CD14-positive monocyte (primary cell): ENCODE measurements at regions not wholly inside any gene's neighbourhood (a gene's known extent, or its start where the extent isn't known, plus 50 kb on each side); places are given as distances from the start of the nearest gene placed in this dataset.

Source experiments
- DNase-seq, 3 donors: peaks; one replicate each; pipeline ENCODE4 v3.0.0-alpha.2; 2011 to 2022
- H2AFZ ChIP-seq: 2 replicates; pipeline ENCODE4 v1.6.0; 2012; ENCODE audit warnings: mild to moderate bottlenecking, low read depth, low read length, inconsistent platforms; ENCODE audit not compliant: insufficient read depth, poor library complexity, severe bottlenecking
- H3K27ac ChIP-seq, 2 donors: 1 replicate in 1 of 2; 2 replicates in 1 of 2; pipeline ENCODE4 v1.5.1; 2012 to 2013; ENCODE audit warnings: low read length in 2 of 2, control low read depth in 1 of 2, inconsistent platforms in 1 of 2, low read depth in 1 of 2, mild to moderate bottlenecking in 1 of 2
- H3K27me3 ChIP-seq, 2 donors: one replicate each; pipeline versions ENCODE4 v1.6.0 to v1.6.1; 2011 to 2013; ENCODE audit warnings: low read length in 2 of 2; ENCODE audit not compliant: control insufficient read depth in 2 of 2, insufficient read depth in 2 of 2
- H3K36me3 ChIP-seq, 2 donors: replicated peaks in 1 of 2; 1 replicate in 1 of 2; 2 replicates in 1 of 2; pipeline versions ENCODE4 v1.5.1 to v1.6.1; 2012 to 2013; ENCODE audit warnings: low read length in 2 of 2, control low read depth in 1 of 2, inconsistent platforms in 1 of 2, mild to moderate bottlenecking in 1 of 2; ENCODE audit not compliant: insufficient read depth in 2 of 2, control insufficient read depth in 1 of 2
- H3K4me1 ChIP-seq, 2 donors: 1 replicate in 1 of 2; 2 replicates in 1 of 2; pipeline versions ENCODE4 v1.5.1 to v1.6.1; 2012 to 2013; ENCODE audit warnings: low read length in 2 of 2, control low read depth in 1 of 2, inconsistent platforms in 1 of 2, mild to moderate bottlenecking in 1 of 2, moderate library complexity in 1 of 2; ENCODE audit not compliant: insufficient read depth in 2 of 2, control insufficient read depth in 1 of 2
- H3K4me2 ChIP-seq: replicated peaks from 2 replicates; pipeline ENCODE3; 2012; ENCODE audit warnings: low read length, moderate library complexity, mild to moderate bottlenecking; ENCODE audit not compliant: poor library complexity, severe bottlenecking; ENCODE audit errors: extremely low read depth
- H3K4me3 ChIP-seq, 3 experiments: fragments of 200-600 bp in 1 of 3; sonication (generic) in 1 of 3; replicated peaks in 1 of 3; 1 replicate in 2 of 3; 2 replicates in 1 of 3; pipeline ENCODE4 v1.5.1; 2011 to 2013; ENCODE audit warnings: low read length in 3 of 3, mild to moderate bottlenecking in 3 of 3, control low read depth in 2 of 3, low read depth in 2 of 3, inconsistent platforms in 1 of 3, moderate library complexity in 1 of 3
- H3K79me2 ChIP-seq: 2 replicates; pipeline ENCODE4 v1.6.0; 2012; ENCODE audit warnings: mild to moderate bottlenecking, control low read depth, inconsistent platforms, low read length, moderate library complexity; ENCODE audit not compliant: insufficient read depth
- H3K9ac ChIP-seq: 2 replicates; pipeline ENCODE4 v1.6.0; 2017; ENCODE audit warnings: low read length, mild to moderate bottlenecking; ENCODE audit not compliant: insufficient read depth, poor library complexity, severe bottlenecking
- H3K9me3 ChIP-seq, 2 donors: replicated peaks in 1 of 2; 1 replicate in 1 of 2; 2 replicates in 1 of 2; pipeline versions ENCODE4 v1.5.1 to v1.6.1; 2012 to 2013; ENCODE audit warnings: low read length in 2 of 2, control low read depth in 1 of 2; ENCODE audit not compliant: control insufficient read depth in 1 of 2, insufficient read depth in 1 of 2
- H4K20me1 ChIP-seq: 2 replicates; pipeline ENCODE4 v1.6.0; 2012; ENCODE audit warnings: mild to moderate bottlenecking, low read length, control low read depth, moderate library complexity; ENCODE audit not compliant: insufficient read depth
- H3K27ac Mint-ChIP-seq, 7 donors: one replicate each; pipeline ENCODE4 v1.8.0; 2020; ENCODE audit warnings: mild to moderate bottlenecking in 7 of 7, mixed read lengths in 7 of 7, moderate library complexity in 6 of 7, inconsistent platforms in 2 of 7
- H3K27me3 Mint-ChIP-seq, 3 donors: one replicate each; pipeline ENCODE4 v1.8.0; 2021 to 2022; ENCODE audit warnings: low read depth in 3 of 3, mild to moderate bottlenecking in 3 of 3, mixed read lengths in 3 of 3, moderate library complexity in 3 of 3, inconsistent platforms in 1 of 3
- H3K36me3 Mint-ChIP-seq, 2 donors: one replicate each; pipeline ENCODE4 v1.8.0; 2020; ENCODE audit warnings: mixed read lengths in 2 of 2, inconsistent platforms in 1 of 2, mild to moderate bottlenecking in 1 of 2
- H3K4me1 Mint-ChIP-seq: one replicate; pipeline ENCODE4 v1.8.0; 2020; ENCODE audit warnings: mild to moderate bottlenecking, mixed read lengths
- H3K4me3 Mint-ChIP-seq, 2 donors: one replicate each; pipeline ENCODE4 v1.8.0; 2020; ENCODE audit warnings: mild to moderate bottlenecking in 2 of 2, mixed read lengths in 2 of 2, moderate library complexity in 1 of 2
- H3K9me3 Mint-ChIP-seq, 7 donors: one replicate each; pipeline ENCODE4 v1.8.0; 2020 to 2022; ENCODE audit warnings: mixed read lengths in 7 of 7, mild to moderate bottlenecking in 6 of 7, moderate library complexity in 6 of 7, inconsistent platforms in 2 of 7
- WGBS: methylation state at CpG from one replicate; pipeline ENCODE4 v1.1.5; 2013; ENCODE audit warnings: missing lambda C conversion rate; ENCODE audit not compliant: insufficient coverage; 5-methylcytosine and 5-hydroxymethylcytosine counted together
- intact Hi-C, 2 donors: fragments of 100-400 bp; cut with micrococcal nuclease; formaldehyde crosslinking; loops; one replicate each; pipeline versions ENCODE4 v1.15.0 to v1.15.1; 2023
- TF ChIP-seq, protein P1 (sequence below): fragments of 200-600 bp; IDR thresholded peaks from one replicate; pipeline ENCODE4 v1.8.0; 2022; ENCODE audit warnings: antibody characterized with exemption, mild to moderate bottlenecking

DNA sequence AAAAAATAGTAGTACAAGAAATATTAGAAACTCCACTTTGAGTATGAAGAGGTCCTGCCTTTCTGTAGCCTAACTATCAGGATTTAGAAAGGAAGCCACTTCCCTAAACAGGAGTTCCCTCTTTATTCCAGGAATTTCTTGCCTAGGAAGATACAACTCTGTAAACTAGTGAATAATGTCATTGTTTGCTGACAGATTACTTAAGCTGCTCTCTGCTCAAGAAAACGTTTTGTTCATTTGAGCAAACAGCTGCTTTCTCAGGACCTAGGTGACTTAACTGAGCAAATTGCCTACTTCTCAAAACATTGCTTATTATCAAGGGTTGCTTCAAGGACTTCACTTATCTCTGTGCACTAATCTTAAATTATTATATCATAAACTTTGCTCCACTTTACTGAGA is 1419.4 kb upstream of the SLC10A2 start:
- H3K27me3 ChIP-seq: no peaks in the 10 kb centered on the region
- intact Hi-C loops: no loop called here
- no peak overlapping the region for H3K4me3 Mint-ChIP-seq

DNA sequence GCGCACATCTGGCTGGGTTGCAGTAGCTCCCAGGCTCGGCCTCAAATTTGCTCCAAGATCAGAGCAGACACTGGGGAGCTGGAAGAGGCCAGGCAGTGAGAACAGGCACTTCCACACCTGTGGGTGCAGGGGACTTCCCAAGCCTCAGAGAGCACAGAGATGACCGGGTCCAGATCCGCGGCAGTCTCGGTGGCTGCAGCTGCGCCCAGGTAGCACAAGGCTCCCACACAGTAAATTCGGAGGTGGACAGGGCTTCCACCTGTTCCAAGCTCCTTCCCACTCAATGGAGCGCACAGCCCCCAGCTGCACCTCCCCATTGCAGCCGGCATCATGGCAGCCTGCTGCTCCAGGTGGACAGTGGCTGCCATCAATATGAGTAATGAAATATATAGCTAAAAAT is 1417.4 kb upstream of the SLC10A2 start:
- no peak for DNase-seq
- no peak overlapping the region for H3K27ac Mint-ChIP-seq
- Histone ChIP-seq H3K4me2 (no peak overlapping the region), H3K4me3 (no peak overlapping the region), H3K36me3 (no peaks in the 10 kb centered on the region), H3K9me3 (peaks cover 13 to 17% of the 10 kb centered on the region in 2 donors), H3K27ac (no peak overlapping the region), H3K27me3 (no peaks in the 10 kb centered on the region), H2AFZ (no peak overlapping the region), H4K20me1 (no peaks in the 10 kb centered on the region), H3K79me2 (no peaks in the 10 kb centered on the region), H3K4me1 (no peaks in the 10 kb centered on the region), H3K9ac (no peak overlapping the region)
- H3K27me3 Mint-ChIP-seq: no peaks in the 10 kb centered on the region
- H3K4me1 Mint-ChIP-seq: no peaks in the 10 kb centered on the region
- H3K9me3 Mint-ChIP-seq: peaks cover 3 to 15% (median 6%) of the 10 kb centered on the region in 7 donors
- WGBS: 93% methylated on average over 8 of the region's 10 CpGs
- TF ChIP-seq, protein P1, sequence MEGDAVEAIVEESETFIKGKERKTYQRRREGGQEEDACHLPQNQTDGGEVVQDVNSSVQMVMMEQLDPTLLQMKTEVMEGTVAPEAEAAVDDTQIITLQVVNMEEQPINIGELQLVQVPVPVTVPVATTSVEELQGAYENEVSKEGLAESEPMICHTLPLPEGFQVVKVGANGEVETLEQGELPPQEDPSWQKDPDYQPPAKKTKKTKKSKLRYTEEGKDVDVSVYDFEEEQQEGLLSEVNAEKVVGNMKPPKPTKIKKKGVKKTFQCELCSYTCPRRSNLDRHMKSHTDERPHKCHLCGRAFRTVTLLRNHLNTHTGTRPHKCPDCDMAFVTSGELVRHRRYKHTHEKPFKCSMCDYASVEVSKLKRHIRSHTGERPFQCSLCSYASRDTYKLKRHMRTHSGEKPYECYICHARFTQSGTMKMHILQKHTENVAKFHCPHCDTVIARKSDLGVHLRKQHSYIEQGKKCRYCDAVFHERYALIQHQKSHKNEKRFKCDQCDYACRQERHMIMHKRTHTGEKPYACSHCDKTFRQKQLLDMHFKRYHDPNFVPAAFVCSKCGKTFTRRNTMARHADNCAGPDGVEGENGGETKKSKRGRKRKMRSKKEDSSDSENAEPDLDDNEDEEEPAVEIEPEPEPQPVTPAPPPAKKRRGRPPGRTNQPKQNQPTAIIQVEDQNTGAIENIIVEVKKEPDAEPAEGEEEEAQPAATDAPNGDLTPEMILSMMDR: no peak
- H3K4me3 Mint-ChIP-seq: no peak overlapping the region
- H3K36me3 Mint-ChIP-seq: no peaks in the 10 kb centered on the region
- intact Hi-C loops: no loop called here

More for the DNA sequence above, 1419.4 kb upstream of the SLC10A2 start:
- WGBS: no CpG with 5 or more reads among the region's 1 CpG
- Histone ChIP-seq H4K20me1 (no peaks in the 10 kb centered on the region), H3K79me2 (no peaks in the 10 kb centered on the region), H3K9me3 (peaks cover 8 to 14% of the 10 kb centered on the region in 2 donors), H3K9ac (no peak overlapping the region), H3K4me1 (no peaks in the 10 kb centered on the region), H2AFZ (no peak overlapping the region), H3K27ac (no peak overlapping the region), H3K4me2 (no peak overlapping the region), H3K36me3 (no peaks in the 10 kb centered on the region), H3K4me3 (no peak overlapping the region)
- Mint-ChIP-seq H3K4me1 (no peaks in the 10 kb centered on the region), H3K36me3 (no peaks in the 10 kb centered on the region), H3K9me3 (peaks cover 0 to 4% (median 0%) of the 10 kb centered on the region in 7 donors), H3K27ac (no peak overlapping the region), H3K27me3 (no peaks in the 10 kb centered on the region)
- TF ChIP-seq, protein P1: no peak
- no peak for DNase-seq
